Esophagus muscularis mucosa (tissue), 4 donors: ENCODE measurements at regions not wholly inside any gene's neighbourhood (a gene's known extent, or its start where the extent isn't known, plus 50 kb on each side); places are given as distances from the start of the nearest gene placed in this dataset.

Experiments
- EP300 ChIP-seq: sonication (generic); formaldehyde crosslinking; IDR thresholded peaks from one replicate; pipeline ENCODE4 v1.6.1; 2017; ENCODE audit warnings: antibody characterized with exemption
- POLR2A ChIP-seq: fragments of 450-650 bp; IDR thresholded peaks from one replicate; pipeline ENCODE4 v1.6.1; 2017; ENCODE audit warnings: antibody characterized with exemption, moderate library complexity, mild to moderate bottlenecking, low read depth
- POLR2AphosphoS5 ChIP-seq, 2 donors: sonication (generic); formaldehyde crosslinking; IDR thresholded peaks; one replicate each; pipeline ENCODE4 v1.6.1; 2017; ENCODE audit warnings: antibody characterized with exemption in 2 of 2
- TF ChIP-seq, protein P1 (sequence below), 3 experiments: fragments of 200-600 bp in 2 of 3; fragments of 450-650 bp in 1 of 3; sonication (generic) in 2 of 3; IDR thresholded peaks; one replicate each; pipeline ENCODE4 v1.5.1; 2017 to 2019; ENCODE audit warnings: antibody characterized with exemption in 3 of 3, mild to moderate bottlenecking in 2 of 3, moderate library complexity in 1 of 3

DNA sequence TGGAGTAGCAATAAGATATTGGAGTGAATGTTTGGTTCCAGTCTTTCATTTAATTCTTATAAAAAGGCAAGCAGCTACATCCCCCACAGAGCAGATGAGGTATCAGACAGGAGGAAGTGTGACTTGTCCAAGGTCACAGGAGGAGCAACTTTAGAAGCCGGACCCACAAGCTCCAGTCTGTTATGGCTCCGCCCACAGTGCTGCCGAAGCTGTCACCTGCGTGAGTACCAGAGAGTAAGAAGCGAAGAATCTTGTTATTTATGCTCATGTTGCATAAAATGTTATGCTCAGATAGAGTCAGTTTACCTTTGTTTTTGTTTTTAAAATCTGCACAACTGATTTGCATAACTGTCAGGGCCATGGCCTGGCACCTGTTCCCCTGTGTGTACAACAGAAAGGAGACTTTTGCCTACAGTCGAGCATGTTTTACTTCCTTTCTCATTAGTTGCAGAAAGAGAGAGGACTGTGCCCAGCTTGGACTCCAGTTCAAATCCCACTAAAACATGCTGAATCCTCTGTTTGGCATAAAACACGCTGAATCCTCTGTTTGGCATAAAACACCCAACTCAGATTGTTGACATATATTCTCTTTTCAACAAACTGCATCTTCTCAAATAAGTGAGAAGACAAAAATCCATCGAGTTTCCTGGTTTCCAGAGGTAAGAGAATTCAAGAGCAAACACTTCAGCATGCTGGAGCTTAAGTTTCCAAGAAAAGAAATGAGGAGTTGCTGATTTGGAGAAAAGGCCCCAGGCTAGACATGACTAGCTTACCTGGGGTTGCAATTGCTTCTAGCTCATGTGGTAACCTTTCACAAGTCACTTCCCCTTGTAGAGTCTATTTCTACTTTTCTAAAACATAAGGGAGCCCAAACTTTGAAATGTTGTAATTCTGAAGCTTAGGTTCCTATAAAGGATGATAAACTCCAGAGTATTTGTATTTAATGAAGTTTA lies 409.8 kb upstream of the ZMIZ1 start:
- TF ChIP-seq POLR2AphosphoS5 (IDR thresholded peaks at IDR 0.05) (no peak), POLR2A (no peak), EP300 (no peak)
- TF ChIP-seq, protein P1, sequence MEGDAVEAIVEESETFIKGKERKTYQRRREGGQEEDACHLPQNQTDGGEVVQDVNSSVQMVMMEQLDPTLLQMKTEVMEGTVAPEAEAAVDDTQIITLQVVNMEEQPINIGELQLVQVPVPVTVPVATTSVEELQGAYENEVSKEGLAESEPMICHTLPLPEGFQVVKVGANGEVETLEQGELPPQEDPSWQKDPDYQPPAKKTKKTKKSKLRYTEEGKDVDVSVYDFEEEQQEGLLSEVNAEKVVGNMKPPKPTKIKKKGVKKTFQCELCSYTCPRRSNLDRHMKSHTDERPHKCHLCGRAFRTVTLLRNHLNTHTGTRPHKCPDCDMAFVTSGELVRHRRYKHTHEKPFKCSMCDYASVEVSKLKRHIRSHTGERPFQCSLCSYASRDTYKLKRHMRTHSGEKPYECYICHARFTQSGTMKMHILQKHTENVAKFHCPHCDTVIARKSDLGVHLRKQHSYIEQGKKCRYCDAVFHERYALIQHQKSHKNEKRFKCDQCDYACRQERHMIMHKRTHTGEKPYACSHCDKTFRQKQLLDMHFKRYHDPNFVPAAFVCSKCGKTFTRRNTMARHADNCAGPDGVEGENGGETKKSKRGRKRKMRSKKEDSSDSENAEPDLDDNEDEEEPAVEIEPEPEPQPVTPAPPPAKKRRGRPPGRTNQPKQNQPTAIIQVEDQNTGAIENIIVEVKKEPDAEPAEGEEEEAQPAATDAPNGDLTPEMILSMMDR (IDR thresholded peaks at IDR 0.05) = no peak
